NK-92 treated with Interleukin-12 subunit alpha and Interleukin-12 subunit beta, amount 100 ng/mL, for 24 hours (cell line): ENCODE measurements at regions not wholly inside any gene's neighbourhood (a gene's known extent, or its start where the extent isn't known, plus 50 kb on each side); places are given as distances from the start of the nearest gene placed in this dataset.

Source experiments
- DNase-seq: peaks from one replicate; lab custom pipeline; 2025; lab: John Stamatoyannopoulos, UW

DNA sequence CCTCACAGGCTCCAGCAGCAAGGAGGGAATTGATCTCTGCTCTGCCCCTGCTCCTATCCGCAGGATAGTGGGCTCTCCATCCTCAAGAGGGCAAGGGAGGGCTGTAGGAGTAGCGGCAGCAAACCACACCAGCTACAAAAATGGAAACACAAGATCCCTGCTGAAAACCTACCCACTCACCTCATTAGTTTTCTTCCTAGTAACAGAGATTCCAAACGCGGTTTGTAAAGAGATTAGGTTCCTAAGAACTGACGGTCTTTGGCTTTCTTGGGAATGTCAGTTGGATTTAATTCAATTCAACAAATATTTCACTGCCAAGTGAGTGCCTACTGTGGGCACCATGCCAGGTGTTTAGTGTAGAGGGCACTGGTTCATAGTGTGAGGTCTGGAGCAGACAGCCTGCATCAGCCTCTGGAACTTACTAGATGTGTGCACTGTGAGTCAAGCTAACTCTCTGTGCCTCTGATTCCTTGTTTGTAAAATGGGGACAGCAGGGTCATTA, 84.7 kb downstream of the MRPL46 start:
- no peak for DNase-seq

DNA sequence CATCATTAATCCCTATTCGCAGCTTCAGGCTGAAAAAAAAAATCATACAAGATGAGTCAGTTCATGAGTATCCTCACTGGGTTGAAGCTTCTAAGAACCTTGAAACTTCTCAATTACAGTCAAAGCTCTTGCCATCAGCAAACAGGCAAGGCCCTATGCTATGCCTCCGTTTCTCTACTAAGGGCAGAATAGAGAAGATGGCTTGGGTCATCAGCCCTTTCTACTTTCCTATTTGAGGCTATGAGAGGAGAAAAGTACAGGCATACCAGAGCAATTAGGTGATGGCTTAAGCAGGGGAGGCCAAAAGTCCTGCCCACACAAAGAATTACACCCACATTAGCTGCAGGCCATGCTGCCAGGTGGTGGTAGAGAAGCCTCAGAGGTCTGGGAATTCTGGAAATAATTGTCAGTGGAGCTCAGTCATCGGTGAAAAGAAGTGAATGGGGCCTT, 89.0 kb downstream of the MRPL46 start:
- DNase-seq, result no peak

DNA sequence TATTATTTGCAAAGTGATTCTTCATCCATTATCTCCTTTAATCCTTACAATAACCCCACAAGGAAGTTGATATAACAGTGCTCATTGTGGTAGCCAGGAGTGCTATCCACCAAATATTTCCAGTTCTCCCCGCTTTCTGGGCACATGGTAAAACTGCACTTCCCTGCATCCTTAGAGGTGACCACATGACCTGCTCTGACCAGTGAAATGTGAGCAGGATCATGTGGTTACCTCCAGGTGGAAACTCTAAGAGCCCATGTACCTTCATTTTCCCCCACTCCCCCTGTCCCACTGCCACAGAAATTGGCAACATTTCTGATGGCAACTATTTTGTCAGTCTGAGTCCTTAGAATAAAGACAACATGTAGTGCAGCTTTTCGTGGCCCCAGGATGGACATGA, 89.7 kb downstream of the MRPL46 start:
- DNase-seq, result no peak

GRCh38 chr15:88376574-88377174, 90.5 kb downstream of the MRPL46 start:
- DNase-seq, result no peak

- DNase-seq, result no peak
Observed at GRCh38 chr15:88375234-88375927, 91.8 kb downstream of the MRPL46 start.

GRCh38 chr15:88365124-88365523, 102.1 kb downstream of the MRPL46 start:
- DNase-seq, result no peak

DNA sequence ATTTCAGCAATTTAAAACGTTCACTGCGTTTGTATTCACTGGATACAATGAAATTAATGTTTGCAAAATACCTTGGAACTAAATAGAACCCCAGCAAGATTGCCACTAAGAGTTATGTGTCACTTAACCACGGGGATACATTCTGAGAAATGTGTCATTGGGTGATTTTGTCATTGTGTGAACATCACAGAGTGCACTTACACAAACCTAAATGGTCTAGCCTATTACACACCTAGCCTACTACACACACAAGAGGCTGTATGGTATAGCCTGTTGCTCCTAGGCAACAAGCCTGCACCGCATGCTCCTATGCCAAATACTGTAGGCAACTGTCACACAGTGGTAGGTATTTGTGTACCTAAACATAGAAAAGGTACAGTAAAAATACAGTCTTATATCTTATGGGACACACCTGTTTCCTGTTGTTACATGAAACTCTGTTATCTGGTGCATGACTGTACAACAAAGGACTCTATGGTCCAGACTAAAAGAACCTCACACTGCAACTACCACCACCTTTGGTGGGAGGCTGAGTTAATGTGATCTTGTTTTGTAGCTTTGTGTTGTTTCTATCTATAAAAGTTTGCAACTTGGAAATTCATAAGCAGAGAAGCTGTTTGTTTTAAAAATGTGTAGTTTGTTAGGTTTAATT, 92.2 kb upstream of the NTRK3 start:
- DNase-seq, result no peak

GRCh38 chr15:88345962-88346361, 89.4 kb upstream of the NTRK3 start:
- no peak for DNase-seq

DNA sequence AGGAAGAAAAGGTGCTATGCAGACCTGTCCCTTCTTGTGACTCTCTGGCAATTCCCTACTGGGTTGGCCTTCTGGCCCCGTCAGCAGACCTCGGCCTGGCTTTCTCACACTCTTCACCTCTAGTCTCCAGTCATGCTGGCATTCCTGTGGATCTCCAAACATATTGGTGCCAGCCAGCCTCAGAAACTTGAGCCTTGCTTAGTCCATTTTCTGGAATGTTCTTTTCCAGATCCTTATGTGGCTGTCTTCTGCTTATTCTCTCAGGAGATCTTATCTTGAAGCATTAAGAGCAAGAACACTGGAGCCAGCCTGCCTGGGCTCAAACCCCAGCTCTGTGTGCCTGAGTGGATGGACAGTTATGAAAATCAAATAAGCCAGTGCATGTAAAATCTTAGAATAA, 88.2 kb upstream of the NTRK3 start:
- DNase-seq, result no peak

- no peak for DNase-seq
Observed at GRCh38 chr15:88342666-88343065, 86.1 kb upstream of the NTRK3 start.

- DNase-seq, result no peak
Observed at GRCh38 chr15:88341653-88342052, 85.1 kb upstream of the NTRK3 start.

DNA sequence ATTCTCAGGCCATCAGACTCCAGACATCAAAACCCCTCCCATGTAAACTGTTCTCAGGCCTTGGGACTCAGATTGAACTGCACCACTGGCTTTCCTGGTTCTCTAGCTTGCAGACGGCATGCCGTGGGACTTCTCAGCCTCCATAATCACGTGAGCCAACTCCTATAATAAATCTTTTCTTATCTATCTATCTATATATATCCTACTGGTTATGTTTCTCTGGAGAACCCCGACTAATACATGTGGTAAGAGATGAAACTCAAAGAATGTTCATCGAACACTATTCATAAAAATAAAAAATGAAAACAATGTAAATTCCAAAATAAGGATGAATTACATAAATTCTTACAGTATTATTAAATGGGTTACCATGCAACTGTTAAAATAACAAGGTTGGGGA, 84.5 kb upstream of the NTRK3 start:
- DNase-seq, result no peak

- DNase-seq, result no peak
Observed at GRCh38 chr15:88337993-88338392, 81.5 kb upstream of the NTRK3 start.

GRCh38 chr15:88335074-88335473, 78.5 kb upstream of the NTRK3 start:
- no peak for DNase-seq

- no peak for DNase-seq
Observed at GRCh38 chr15:88334436-88334835, 77.9 kb upstream of the NTRK3 start.

DNA sequence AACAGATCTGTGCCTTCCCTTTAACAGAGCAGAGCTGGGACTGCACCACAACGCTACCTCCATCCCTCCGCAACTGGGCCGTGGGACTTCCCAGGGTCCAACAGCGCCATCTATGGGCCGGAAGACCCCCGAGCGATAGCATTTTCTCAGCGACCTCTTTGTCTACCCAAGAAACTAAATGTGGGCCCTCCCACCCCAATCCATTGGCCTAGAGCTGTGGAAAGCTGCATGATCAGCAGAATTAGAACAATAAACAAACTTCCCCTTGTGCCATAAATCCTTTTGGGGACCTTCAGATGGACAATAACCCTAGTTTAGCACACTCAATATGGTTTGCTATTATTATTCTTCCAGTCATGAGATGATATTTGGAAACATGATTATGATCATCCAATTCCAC, 74.8 kb upstream of the NTRK3 start:
- DNase-seq, result peak; percentile 7

DNA sequence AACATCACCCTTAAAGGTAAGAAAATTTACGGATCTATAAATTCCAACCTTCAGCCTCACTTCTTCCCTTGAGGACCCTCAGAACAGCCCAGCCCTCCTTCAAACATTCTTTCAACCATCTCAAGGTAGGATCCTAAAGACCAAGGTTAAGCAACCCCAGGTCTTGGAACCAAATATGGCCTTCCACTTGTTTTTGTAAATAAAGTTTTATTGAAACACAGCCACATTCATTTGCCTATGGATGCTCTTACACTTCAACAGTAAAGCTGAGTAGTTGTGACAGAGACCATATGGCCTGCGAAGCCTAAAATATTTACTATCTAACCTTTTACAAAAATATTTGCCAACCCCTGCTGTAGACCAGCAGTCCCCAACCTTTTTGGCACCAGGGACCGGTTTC, 70.4 kb upstream of the NTRK3 start:
- DNase-seq, result no peak

DNA sequence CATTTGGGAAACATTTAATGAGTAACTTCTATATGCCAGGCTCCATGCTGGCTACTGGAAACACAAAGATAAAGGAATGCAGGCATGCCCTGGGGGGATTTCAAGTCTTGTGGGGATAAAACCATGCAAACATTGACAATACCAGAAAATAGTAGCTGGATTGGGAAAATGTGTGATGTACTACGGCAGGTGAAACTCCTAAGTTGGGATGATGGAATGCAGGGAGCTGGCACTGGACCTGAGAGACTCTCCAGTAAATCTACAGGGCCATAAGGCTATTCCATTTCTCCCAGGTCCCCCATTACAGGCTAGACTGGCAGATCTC, 68.2 kb upstream of the NTRK3 start:
- DNase-seq, result no peak

DNA sequence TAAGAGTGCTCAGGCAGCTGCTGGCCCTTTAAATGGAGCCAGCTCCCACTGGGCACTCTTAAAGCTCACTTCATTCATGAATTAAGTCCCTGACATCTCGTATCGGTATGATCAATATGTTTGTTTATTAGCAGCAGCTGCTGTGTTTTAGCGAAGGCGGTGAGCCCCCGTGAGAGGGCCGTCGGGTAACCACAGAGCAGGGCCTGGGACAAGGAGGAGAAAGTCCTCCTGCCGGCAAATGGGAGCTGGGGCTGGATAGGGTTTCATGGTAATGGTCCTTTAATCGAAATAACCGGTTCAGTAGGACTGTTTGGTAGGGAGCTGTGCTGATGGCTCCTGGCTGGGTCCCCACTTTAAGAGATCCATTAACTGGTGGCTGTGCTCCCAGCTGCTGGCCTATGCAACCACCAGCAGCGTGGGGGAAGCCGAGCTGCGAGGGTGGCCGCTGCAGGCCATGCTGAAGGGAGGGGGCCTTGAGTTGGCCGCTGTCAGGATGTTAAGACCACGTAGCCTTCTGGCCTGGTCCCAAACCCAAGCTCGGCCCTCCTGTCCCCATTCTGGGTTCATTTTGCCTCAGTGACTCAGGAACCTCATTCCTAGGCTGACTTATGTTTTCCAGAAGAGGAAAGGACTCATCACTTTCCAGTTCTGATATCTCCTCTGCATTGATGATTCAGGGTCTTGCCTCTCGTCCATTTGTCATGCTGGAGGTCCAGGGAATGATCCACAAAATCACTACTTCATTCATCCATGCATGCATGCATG, 67.6 kb upstream of the NTRK3 start:
- DNase-seq, result no peak

GRCh38 chr15:88323468-88323867, 66.9 kb upstream of the NTRK3 start:
- DNase-seq, result no peak

DNA sequence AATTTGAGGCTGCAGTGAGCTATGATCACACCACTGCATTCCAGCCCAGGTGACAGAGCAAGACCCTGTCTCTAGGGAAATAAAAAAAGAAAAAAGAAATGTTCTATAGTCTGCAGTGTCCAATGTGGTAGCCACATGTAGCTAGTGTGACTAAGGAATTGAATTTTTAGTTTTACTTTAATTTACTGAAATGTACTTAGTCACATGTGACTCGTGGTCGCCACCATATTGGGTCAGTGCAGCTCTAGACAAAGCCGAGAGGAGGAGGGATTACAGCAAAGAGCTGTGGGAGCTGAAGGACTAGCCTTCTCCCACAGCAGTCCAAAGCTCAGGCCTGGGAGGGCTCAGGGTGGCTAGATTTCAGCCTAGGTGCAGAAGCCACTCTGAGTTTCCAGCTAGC, 65.9 kb upstream of the NTRK3 start:
- DNase-seq, result no peak

- DNase-seq, result no peak
Observed at GRCh38 chr15:88321271-88321670, 64.7 kb upstream of the NTRK3 start.

DNA sequence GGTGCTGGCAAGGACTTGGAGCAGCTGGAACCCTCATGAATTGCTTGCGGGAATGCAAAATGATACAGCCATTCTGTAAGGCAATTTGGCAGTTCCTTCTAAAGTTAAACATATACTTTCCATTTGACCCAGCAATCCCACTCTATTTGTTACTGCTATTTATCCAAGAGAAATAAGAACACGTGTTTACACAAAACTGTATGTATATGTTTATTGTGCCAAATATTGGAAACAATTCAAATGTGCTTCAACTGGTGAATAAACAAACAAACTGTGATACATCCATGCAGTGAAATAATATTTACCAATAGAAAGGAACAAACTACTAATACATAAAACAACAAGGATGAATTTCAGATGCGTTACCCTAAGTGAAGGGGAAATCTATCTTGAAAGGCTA, 60.0 kb upstream of the NTRK3 start:
- DNase-seq, result no peak
